Activated gamma-delta T cell treated with Interleukin-2 at 50 U/mL for 16 hours (primary cell): ENCODE measurements at regions not wholly inside any gene's neighbourhood (a gene's known extent, or its start where the extent isn't known, plus 50 kb on each side); places are given as distances from the start of the nearest gene placed in this dataset.
"Not testable (repeated sequence)": the region's sequence is repeated elsewhere in the genome, so short reads cannot be mapped to it uniquely, and the experiment has no call there.

Source experiments
- DNase-seq: peaks from one replicate; pipeline ENCODE4 v3.0.0-alpha.2; 2020

GRCh38 chr13:44652168-44652567 is 76.0 kb upstream of the TSC22D1 start:
- no peak for DNase-seq

GRCh38 chr13:44651724-44652123 is 75.6 kb upstream of the TSC22D1 start:
- DNase-seq = no peak

GRCh38 chr13:44651209-44651608 is 75.1 kb upstream of the TSC22D1 start:
- no peak for DNase-seq

GRCh38 chr13:44649834-44650233 is 73.7 kb upstream of the TSC22D1 start:
- no peak for DNase-seq

- no peak for DNase-seq
Observed at GRCh38 chr13:44649104-44649428, 72.9 kb upstream of the TSC22D1 start.

GRCh38 chr13:44648392-44649103 is 72.4 kb upstream of the TSC22D1 start:
- DNase-seq = no peak

- not testable (repeated sequence) for DNase-seq
Observed at GRCh38 chr13:44647560-44647959, 71.4 kb upstream of the TSC22D1 start.

- no peak for DNase-seq
Observed at GRCh38 chr13:44646044-44646443, 69.9 kb upstream of the TSC22D1 start.

GRCh38 chr13:44643256-44643655 is 67.1 kb upstream of the TSC22D1 start:
- no peak for DNase-seq

- DNase-seq = no peak
Observed at GRCh38 chr13:44637581-44637980, 61.5 kb upstream of the TSC22D1 start.

GRCh38 chr13:44629465-44630183 is 53.5 kb upstream of the TSC22D1 start:
- DNase-seq = no peak

GRCh38 chr13:44628826-44629225 is 52.7 kb upstream of the TSC22D1 start:
- DNase-seq = not testable (repeated sequence)

- no peak for DNase-seq
Observed at GRCh38 chr13:44627441-44627840, 51.3 kb upstream of the TSC22D1 start.

GRCh38 chr13:44626176-44626575 is 50.0 kb upstream of the TSC22D1 start:
- no peak for DNase-seq
